PC-9 (cell line): ENCODE measurements at regions not wholly inside any gene's neighbourhood (a gene's known extent, or its start where the extent isn't known, plus 50 kb on each side); places are given as distances from the start of the nearest gene placed in this dataset.

ENCODE experiments used
- BruUV-seq: library from RNA; stranded (reverse); fragments of 400-500 nt; replicated peaks from 2 replicates; lab custom pipeline; 2021; lab: Mats Ljungman, UMichigan
- CTCF ChIA-PET: fragments of 300-600 bp; sonication (Branson Sonifier 250); formaldehyde crosslinking; loops from one replicate; lab custom pipeline; 2022; ENCODE audit warnings: antibody characterized with exemption; lab: Charles Lee
- POLR2A ChIA-PET: fragments of 300-600 bp; sonication (Branson Sonifier 250); formaldehyde crosslinking; loops from one replicate; lab custom pipeline; 2022; ENCODE audit warnings: antibody characterized with exemption; ENCODE audit not compliant: unreplicated experiment; lab: Charles Lee
- DNase-seq, 2 experiments: peaks; one replicate each; pipeline versions ENCODE4 v3.0.0 to v3.0.0-alpha.2; 2015 to 2022; ENCODE audit warnings: mixed read lengths in 1 of 2
- H2AFZ ChIP-seq: fragments of 200-600 bp; sonication (generic); 2 replicates; pipeline ENCODE4 v1.8.1; 2017; ENCODE audit warnings: antibody characterized with exemption
- H3F3A ChIP-seq: fragments of 200-600 bp; sonication (generic); 2 replicates; pipeline ENCODE4 v1.8.1; 2017; ENCODE audit warnings: antibody characterized with exemption, mild to moderate bottlenecking, low read depth; ENCODE audit not compliant: insufficient read depth
- H3K27ac ChIP-seq: fragments of 200-600 bp; sonication (generic); 2 replicates; pipeline ENCODE4 v1.6.1; 2016; ENCODE audit warnings: mixed run types
- H3K27me3 ChIP-seq: fragments of 200-600 bp; sonication (generic); 2 replicates; pipeline ENCODE4 v1.6.1; 2016; ENCODE audit warnings: low read depth, mixed run types; ENCODE audit not compliant: insufficient read depth
- H3K36me3 ChIP-seq: fragments of 200-600 bp; sonication (generic); 2 replicates; pipeline ENCODE4 v1.6.1; 2016; ENCODE audit warnings: low read depth, mixed run types
- H3K4me1 ChIP-seq: fragments of 200-600 bp; sonication (generic); replicated peaks from 2 replicates; pipeline ENCODE4 v1.6.1; 2016; ENCODE audit warnings: mixed run types; ENCODE audit not compliant: insufficient read depth
- H3K4me2 ChIP-seq: fragments of 200-600 bp; sonication (generic); 2 replicates; pipeline ENCODE4 v1.6.1; 2017; ENCODE audit warnings: mixed run types
- H3K4me3 ChIP-seq: fragments of 200-600 bp; sonication (generic); 2 replicates; pipeline ENCODE4 v1.6.1; 2016; ENCODE audit warnings: mixed run types
- H3K79me2 ChIP-seq: fragments of 200-600 bp; sonication (generic); 2 replicates; pipeline ENCODE4 v1.6.1; 2017; ENCODE audit warnings: low read depth, mixed run types
- H3K9me2 ChIP-seq: fragments of 200-600 bp; sonication (generic); 2 replicates; pipeline ENCODE4 v1.8.1; 2017; ENCODE audit warnings: mild to moderate bottlenecking; ENCODE audit not compliant: insufficient read depth
- H3K9me3 ChIP-seq: fragments of 200-600 bp; sonication (generic); 2 replicates; pipeline ENCODE4 v1.8.1; 2016; ENCODE audit warnings: low read depth; ENCODE audit not compliant: insufficient read depth
- H4K20me1 ChIP-seq: fragments of 200-600 bp; sonication (generic); 2 replicates; pipeline ENCODE4 v1.8.1; 2017; ENCODE audit not compliant: insufficient read depth
- EZH2 ChIP-seq: fragments of 200-600 bp; sonication (generic); IDR thresholded peaks from 2 replicates; pipeline ENCODE4 v1.8.0; 2017; ENCODE audit warnings: antibody characterized with exemption, low read depth
- intact Hi-C: fragments of 100-400 bp; cut with micrococcal nuclease; formaldehyde crosslinking; loops from one replicate; pipeline ENCODE4 v1.10.0; 2022; ENCODE audit not compliant: unreplicated experiment
- TF ChIP-seq, protein P1 (sequence below): fragments of 200-600 bp; sonication (generic); conservative IDR thresholded peaks from 2 replicates; pipeline ENCODE4 v1.6.1; 2017; ENCODE audit warnings: mixed run types, antibody characterized with exemption, mild to moderate bottlenecking, moderate library complexity

DNA sequence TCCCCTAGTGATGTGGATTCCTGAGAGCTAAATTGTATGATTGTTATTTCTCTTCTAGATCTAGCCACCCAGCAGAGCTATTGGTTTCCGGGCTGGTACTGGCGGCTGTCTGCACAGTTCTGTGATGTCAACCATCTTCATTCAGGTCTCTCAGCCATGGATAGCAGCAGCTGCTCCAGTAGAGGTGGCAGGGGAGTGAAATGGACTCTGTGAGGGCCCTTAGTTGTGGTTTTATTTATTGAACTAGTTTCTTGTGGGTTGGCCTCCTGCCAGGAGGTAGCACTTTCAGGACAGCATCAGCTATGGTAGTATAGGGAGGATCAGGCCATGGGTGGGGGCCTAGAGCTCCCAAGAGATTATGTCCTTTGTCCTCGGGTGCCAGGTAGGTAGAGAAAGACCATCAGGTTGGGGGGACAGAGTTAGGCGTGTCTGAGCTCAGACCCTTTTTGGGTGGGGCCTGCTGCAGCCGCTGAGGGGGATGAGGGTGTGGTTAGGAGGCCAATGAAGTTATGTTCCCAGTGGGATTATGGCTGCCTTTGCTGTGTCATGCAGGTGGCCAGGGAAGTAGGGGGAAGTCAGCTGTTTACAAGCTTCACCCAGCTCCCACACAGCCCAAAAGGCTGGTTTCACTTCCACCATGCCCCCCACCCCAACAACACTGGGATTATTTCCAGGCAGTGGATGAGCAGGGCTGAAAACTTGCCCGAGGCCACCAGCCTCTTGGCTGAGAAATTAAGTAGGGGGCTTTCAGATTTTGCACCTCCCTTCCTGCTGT, 55.1 kb upstream of the RGS4 start:
- POLR2A ChIA-PET: no interaction called here
- H2AFZ ChIP-seq: no peak overlapping the region

DNA sequence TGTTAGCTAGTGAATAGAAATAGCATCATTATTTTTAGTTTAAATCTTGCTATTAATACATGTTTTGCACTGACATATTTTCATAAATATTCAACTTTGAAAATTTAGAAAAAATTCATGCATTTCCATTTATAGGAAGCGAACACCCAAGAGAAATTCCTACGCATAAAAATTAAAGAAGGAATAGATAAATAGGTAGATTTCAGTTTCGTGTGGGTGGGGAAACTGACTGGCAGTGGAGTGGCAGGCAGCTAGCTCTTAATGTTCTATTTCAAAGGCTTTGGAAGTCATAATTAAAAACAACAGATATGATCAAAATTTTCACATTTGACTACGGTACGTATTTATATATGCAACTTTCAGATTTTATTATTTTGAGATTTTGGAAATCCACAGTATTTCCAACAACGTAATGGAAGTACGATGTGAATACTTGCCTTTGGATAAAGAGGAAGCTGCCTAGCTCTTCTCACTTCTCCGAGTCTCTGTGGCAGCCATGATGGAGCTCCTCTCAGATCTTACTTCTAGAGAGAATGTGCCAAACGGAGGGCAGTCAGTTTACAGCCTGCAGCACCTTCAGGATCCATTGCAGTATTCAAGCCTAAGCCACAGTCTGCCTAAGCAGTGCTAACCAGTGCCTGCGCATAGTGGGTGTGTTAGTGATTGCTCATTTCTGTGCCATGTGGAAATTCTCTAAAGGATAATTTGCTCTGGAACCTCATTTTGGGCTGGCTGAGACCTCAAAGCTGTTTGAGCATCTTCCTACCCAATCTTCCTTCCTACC, 62.9 kb upstream of the RGS4 start:
- Histone ChIP-seq H3K79me2 (no peaks in the 10 kb centered on the region), H4K20me1 (no peaks in the 10 kb centered on the region), H3K9me2 (no peaks in the 10 kb centered on the region), H3K27ac (no peak overlapping the region), H2AFZ (no peak overlapping the region), H3K4me3 (no peak overlapping the region), H3K27me3 (no peaks in the 10 kb centered on the region), H3K36me3 (no peaks in the 10 kb centered on the region), H3K4me2 (no peak overlapping the region), H3K4me1 (no peaks in the 10 kb centered on the region), H3K9me3 (no peaks in the 10 kb centered on the region), H3F3A (no peaks in the 10 kb centered on the region)
- POLR2A ChIA-PET: no interaction called here
- TF ChIP-seq, protein P1, sequence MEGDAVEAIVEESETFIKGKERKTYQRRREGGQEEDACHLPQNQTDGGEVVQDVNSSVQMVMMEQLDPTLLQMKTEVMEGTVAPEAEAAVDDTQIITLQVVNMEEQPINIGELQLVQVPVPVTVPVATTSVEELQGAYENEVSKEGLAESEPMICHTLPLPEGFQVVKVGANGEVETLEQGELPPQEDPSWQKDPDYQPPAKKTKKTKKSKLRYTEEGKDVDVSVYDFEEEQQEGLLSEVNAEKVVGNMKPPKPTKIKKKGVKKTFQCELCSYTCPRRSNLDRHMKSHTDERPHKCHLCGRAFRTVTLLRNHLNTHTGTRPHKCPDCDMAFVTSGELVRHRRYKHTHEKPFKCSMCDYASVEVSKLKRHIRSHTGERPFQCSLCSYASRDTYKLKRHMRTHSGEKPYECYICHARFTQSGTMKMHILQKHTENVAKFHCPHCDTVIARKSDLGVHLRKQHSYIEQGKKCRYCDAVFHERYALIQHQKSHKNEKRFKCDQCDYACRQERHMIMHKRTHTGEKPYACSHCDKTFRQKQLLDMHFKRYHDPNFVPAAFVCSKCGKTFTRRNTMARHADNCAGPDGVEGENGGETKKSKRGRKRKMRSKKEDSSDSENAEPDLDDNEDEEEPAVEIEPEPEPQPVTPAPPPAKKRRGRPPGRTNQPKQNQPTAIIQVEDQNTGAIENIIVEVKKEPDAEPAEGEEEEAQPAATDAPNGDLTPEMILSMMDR: no peak
- no peak for TF ChIP-seq EZH2
- intact Hi-C loops: no loop called here
- CTCF ChIA-PET: no interaction called here
- BruUV-seq: no TSS peak
- DNase-seq: no peak

More for the DNA sequence above, 55.1 kb upstream of the RGS4 start:
- peaks cover 6% of the 10 kb centered on the region; the same call in 1 of the 2 replicates for H3K9me3 ChIP-seq
- TF ChIP-seq, protein P1: no peak
- no peak for TF ChIP-seq EZH2
- no peaks in the 10 kb centered on the region for H3K4me1 ChIP-seq
- no peaks in the 10 kb centered on the region for H4K20me1 ChIP-seq
- DNase-seq: no peak
- H3K4me3 ChIP-seq: no peak overlapping the region
- no TSS peak for BruUV-seq
- no peak overlapping the region for H3K4me2 ChIP-seq
- no peaks in the 10 kb centered on the region for H3K36me3 ChIP-seq
- CTCF ChIA-PET: no interaction called here
- intact Hi-C loops: no loop called here
- no peaks in the 10 kb centered on the region for H3F3A ChIP-seq
- H3K27me3 ChIP-seq: no peaks in the 10 kb centered on the region
- no peak overlapping the region for H3K27ac ChIP-seq
- H3K9me2 ChIP-seq: no peaks in the 10 kb centered on the region; the same call in 1 of the 2 replicates
- no peaks in the 10 kb centered on the region for H3K79me2 ChIP-seq

DNA sequence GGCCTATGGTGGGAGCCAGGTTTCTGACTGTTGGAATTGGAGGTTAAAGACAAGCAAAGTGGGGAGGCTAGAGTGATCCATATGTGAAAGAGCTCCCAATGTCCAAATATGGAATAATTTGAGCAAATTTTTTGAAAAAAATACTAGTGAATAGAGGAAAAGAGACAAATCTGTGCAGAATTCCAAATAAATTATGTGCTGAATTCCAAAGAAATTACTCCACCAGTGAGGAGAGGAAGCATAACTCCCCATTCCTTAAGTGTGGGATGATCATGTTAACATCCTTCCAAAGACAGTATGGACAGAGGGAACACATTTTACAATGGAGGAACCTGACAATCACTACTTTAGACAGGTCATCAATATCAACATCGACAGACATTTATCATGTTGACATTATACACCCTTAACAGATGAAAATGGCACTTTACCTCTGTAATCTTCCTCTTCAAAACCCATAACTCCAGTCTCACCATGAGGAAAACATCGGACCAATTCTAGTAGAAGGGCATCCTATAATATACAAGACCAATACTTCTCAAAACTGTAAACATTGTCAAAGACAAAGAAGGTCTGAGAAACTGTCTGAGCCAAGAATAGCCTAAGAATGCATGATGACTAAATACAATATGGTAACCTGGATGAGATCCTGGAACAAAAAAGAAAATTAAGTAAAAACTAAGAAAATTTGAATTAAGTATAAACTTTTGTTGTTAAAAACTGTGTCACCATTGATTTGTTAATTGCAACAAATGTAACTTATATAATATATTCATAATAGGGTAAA, 71.5 kb upstream of the RGS4 start:
- H3K4me3 ChIP-seq: no peak overlapping the region
- H3K27me3 ChIP-seq: no peaks in the 10 kb centered on the region
- no peak for DNase-seq
- CTCF ChIA-PET: no interaction called here
- no peak overlapping the region for H3K4me2 ChIP-seq
- POLR2A ChIA-PET: no interaction called here
- H3K79me2 ChIP-seq: no peaks in the 10 kb centered on the region
- H3K27ac ChIP-seq: no peak overlapping the region
- H3K36me3 ChIP-seq: no peaks in the 10 kb centered on the region
- no peaks in the 10 kb centered on the region for H4K20me1 ChIP-seq
- no peak overlapping the region for H2AFZ ChIP-seq
- intact Hi-C loops: no loop called here
- no peaks in the 10 kb centered on the region for H3K4me1 ChIP-seq
- H3K9me3 ChIP-seq: no peaks in the 10 kb centered on the region
- no TSS peak for BruUV-seq
- no peaks in the 10 kb centered on the region for H3F3A ChIP-seq
- no peaks in the 10 kb centered on the region for H3K9me2 ChIP-seq
- no peak for TF ChIP-seq EZH2
- TF ChIP-seq, protein P1: no peak
